ENCODE measurements at regions not wholly inside any gene's neighbourhood (a gene's known extent, or its start where the extent isn't known, plus 50 kb on each side); places are given as distances from the start of the nearest gene placed in this dataset.

DNA sequence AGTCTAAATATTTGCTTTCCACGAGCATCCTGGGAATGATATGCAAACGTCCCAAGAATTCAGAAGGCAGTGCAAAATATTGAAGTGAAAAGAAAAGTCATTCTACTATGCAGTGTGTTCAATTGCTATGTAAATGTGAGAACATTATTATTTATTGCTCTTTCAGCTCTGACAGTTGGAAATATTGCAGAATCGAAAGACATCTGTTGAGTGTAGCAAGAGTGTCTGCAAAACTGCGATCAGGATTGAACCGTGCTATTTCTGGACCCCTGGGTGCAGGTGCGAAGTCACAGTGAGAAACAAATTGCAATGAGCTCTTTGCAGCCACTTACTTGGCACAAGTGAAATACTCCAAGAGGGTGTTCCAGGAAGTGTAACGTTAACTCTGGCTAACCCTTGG, 566.4 kb downstream of the AJAP1 start:
- no peak for TF ChIP-seq EZH2phosphoT487 (IDR thresholded peaks at IDR 0.05; ENCODE audit: borderline replicate concordance)
- TF ChIP-seq, protein P1, sequence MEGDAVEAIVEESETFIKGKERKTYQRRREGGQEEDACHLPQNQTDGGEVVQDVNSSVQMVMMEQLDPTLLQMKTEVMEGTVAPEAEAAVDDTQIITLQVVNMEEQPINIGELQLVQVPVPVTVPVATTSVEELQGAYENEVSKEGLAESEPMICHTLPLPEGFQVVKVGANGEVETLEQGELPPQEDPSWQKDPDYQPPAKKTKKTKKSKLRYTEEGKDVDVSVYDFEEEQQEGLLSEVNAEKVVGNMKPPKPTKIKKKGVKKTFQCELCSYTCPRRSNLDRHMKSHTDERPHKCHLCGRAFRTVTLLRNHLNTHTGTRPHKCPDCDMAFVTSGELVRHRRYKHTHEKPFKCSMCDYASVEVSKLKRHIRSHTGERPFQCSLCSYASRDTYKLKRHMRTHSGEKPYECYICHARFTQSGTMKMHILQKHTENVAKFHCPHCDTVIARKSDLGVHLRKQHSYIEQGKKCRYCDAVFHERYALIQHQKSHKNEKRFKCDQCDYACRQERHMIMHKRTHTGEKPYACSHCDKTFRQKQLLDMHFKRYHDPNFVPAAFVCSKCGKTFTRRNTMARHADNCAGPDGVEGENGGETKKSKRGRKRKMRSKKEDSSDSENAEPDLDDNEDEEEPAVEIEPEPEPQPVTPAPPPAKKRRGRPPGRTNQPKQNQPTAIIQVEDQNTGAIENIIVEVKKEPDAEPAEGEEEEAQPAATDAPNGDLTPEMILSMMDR (IDR thresholded peaks at IDR 0.05 in 2 of 3, conservative IDR thresholded peaks at IDR 0.05 in 1 of 3; ENCODE audit: borderline replicate concordance in 1 of 3, insufficient read depth in 1 of 3, low read depth in 2 of 3, low read length in 2 of 3): no peak
- no peak for TF ChIP-seq SIN3A (IDR thresholded peaks at IDR 0.05; ENCODE audit: low read depth)
- TF ChIP-seq ELF1 (IDR thresholded peaks at IDR 0.05; ENCODE audit: borderline replicate concordance, low read depth): no peak
- no peak for TF ChIP-seq POLR2A (IDR thresholded peaks at IDR 0.05; ENCODE audit: borderline replicate concordance, extremely low read depth, insufficient read depth, insufficient read length)
- TF ChIP-seq YY1 (IDR thresholded peaks at IDR 0.05; ENCODE audit: extremely low read depth, insufficient replicate concordance, low read depth, low read length): no peak
- no peak for TF ChIP-seq CBX3 (IDR thresholded peaks at IDR 0.05; ENCODE audit: low read depth)
- TF ChIP-seq, protein P2, sequence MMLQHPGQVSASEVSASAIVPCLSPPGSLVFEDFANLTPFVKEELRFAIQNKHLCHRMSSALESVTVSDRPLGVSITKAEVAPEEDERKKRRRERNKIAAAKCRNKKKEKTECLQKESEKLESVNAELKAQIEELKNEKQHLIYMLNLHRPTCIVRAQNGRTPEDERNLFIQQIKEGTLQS (IDR thresholded peaks at IDR 0.05): no peak
- TF ChIP-seq POLR2AphosphoS5 (IDR thresholded peaks at IDR 0.05; ENCODE audit: low read depth, low read length): no peak
- TF ChIP-seq EZH2 (IDR thresholded peaks at IDR 0.05): no peak
- no peak for TF ChIP-seq SP1 (IDR thresholded peaks at IDR 0.05; ENCODE audit: low read depth)

Data from HCT116 (cell line).